Pancreas (tissue), 10 donors: ENCODE measurements at regions not wholly inside any gene's neighbourhood (a gene's known extent, or its start where the extent isn't known, plus 50 kb on each side); places are given as distances from the start of the nearest gene placed in this dataset.
"Not testable (repeated sequence)": the region's sequence is repeated elsewhere in the genome, so short reads cannot be mapped to it uniquely, and the experiment has no call there.

Source experiments
- ATAC-seq, 4 donors: fragments of 200-7000 bp; cut with Tn5 transposase; one replicate each; pipeline versions ENCODE4 v1.8.0 to v1.9.1; 2020; ENCODE audit warnings: mild to moderate bottlenecking in 4 of 4, moderate library complexity in 4 of 4
- DNase-seq, 6 donors: peaks; one replicate each; pipeline ENCODE4 v3.0.0-alpha.2; 2020
- FAIRE-seq: peaks from 2 replicates; lab custom pipeline; 2012; peaks lifted over from hg19 to GRCh38; lab: Jason Lieb, UNC
- H3K27ac ChIP-seq, 4 donors: fragments of 200-600 bp; sonication (generic); 1 replicate in 3 of 4; 2 replicates in 1 of 4; pipeline versions ENCODE4 v1.5.0 to v1.8.0; 2020
- H3K27me3 ChIP-seq, 4 donors: fragments of 200-600 bp; one replicate each; pipeline ENCODE4 v1.8.0; 2021
- H3K36me3 ChIP-seq, 3 donors: fragments of 200-600 bp; sonication (generic) in 1 of 3; one replicate each; pipeline versions ENCODE4 v1.5.0 to v1.8.0; 2020 to 2021
- H3K4me1 ChIP-seq, 3 donors: fragments of 200-600 bp; one replicate each; pipeline ENCODE4 v1.8.0; 2021
- H3K4me3 ChIP-seq, 4 donors: fragments of 200-600 bp; sonication (generic) in 2 of 4; one replicate each; pipeline versions ENCODE4 v1.5.0 to v1.8.0; 2020 to 2021
- H3K9me3 ChIP-seq, 4 donors: fragments of 200-600 bp; one replicate each; pipeline ENCODE4 v1.8.0; 2021
- CTCF ChIP-seq, 4 donors: fragments of 200-600 bp; sonication (generic) in 3 of 4; IDR thresholded peaks; one replicate each; pipeline versions ENCODE4 v1.5.0 to v1.8.0; 2021; ENCODE audit warnings: antibody characterized with exemption in 4 of 4
- WGBS, 2 donors: extraction: QIAGEN DNeasy Blood & Tissue Kit; methylation state at CpG; one replicate each; pipeline ENCODE4 v1.1.7; 2013; 5-methylcytosine and 5-hydroxymethylcytosine counted together
- intact Hi-C, 3 donors: fragments of 100-400 bp; cut with DNase I; formaldehyde crosslinking; loops; one replicate each; pipeline versions ENCODE4 v1.11.1 to v1.14.2; 2022
- donor health status: healthy with polysubstance abuse.
- donor health status: DM: no; HTN: no; CAD: no; lungs with moderate emphysema.
- donor health status: DM: no; HTN: no; CAD: no.
- donor health status: control.
- donor health status: control.
- donor health status: Bipolar disorder and iron deficiency.
- donor health status: DM: yes; HTN: yes; CAD: no.
- donor health status: DM: no; HTN: no; CAD: no.
- donor health status: DM: no; HTN: no; CAD: no.
- donor health status: DM: yes; HTN: yes; CAD: no.

- no peaks in the 10 kb centered on the region for H3K9me3 ChIP-seq
- WGBS, 2 donors = 65 to 72% methylated on average over 5 of the region's 5 CpGs
- no peaks in the 10 kb centered on the region for H3K4me1 ChIP-seq
- FAIRE-seq (no peak), DNase-seq (no peak), ATAC-seq (no peak)
- intact Hi-C loops = no loop called here
- H3K36me3 ChIP-seq = no peaks in the 10 kb centered on the region
- H3K4me3 ChIP-seq = no peak overlapping the region
- no peak overlapping the region for H3K27ac ChIP-seq
- no peak for TF ChIP-seq CTCF (IDR thresholded peaks at IDR 0.05)
- no peaks in the 10 kb centered on the region for H3K27me3 ChIP-seq
Measured at GRCh38 chr2:173715441-173715840, 249.7 kb downstream of the SP3 start.

- TF ChIP-seq CTCF (IDR thresholded peaks at IDR 0.05) = no peak
- Histone ChIP-seq H3K36me3 (no peaks in the 10 kb centered on the region), H3K9me3 (no peaks in the 10 kb centered on the region), H3K27me3 (no peaks in the 10 kb centered on the region), H3K4me3 (no peak overlapping the region), H3K27ac (no peak overlapping the region), H3K4me1 (no peaks in the 10 kb centered on the region)
- intact Hi-C loops = no loop called here
- DNase-seq (no peak), ATAC-seq (no peak), FAIRE-seq (no peak)
- 52 to 71% methylated on average over 1 of the region's 1 CpG for WGBS, 2 donors
Measured at GRCh38 chr2:173716458-173717052, 248.6 kb downstream of the SP3 start.

- no peaks in the 10 kb centered on the region for H3K36me3 ChIP-seq
- DNase-seq (no peak), FAIRE-seq (no peak), ATAC-seq (no peak)
- no peaks in the 10 kb centered on the region for H3K27me3 ChIP-seq
- no peak for TF ChIP-seq CTCF (IDR thresholded peaks at IDR 0.05)
- intact Hi-C loops = no loop called here
- H3K4me3 ChIP-seq = no peak overlapping the region
- no peak overlapping the region for H3K27ac ChIP-seq
- H3K9me3 ChIP-seq = no peaks in the 10 kb centered on the region
- WGBS, 2 donors = 80 to 84% methylated on average over 3 of the region's 3 CpGs
- no peaks in the 10 kb centered on the region for H3K4me1 ChIP-seq
Measured at GRCh38 chr2:173719471-173719870, 245.7 kb downstream of the SP3 start.

GRCh38 chr2:173720306-173720705, 244.9 kb downstream of the SP3 start:
- no peak for TF ChIP-seq CTCF (IDR thresholded peaks at IDR 0.05)
- Histone ChIP-seq H3K27me3 (no peaks in the 10 kb centered on the region), H3K4me1 (no peaks in the 10 kb centered on the region), H3K27ac (no peak overlapping the region), H3K9me3 (no peaks in the 10 kb centered on the region), H3K4me3 (no peak overlapping the region), H3K36me3 (no peaks in the 10 kb centered on the region)
- intact Hi-C loops = no loop called here
- WGBS, 2 donors = 73 to 84% methylated on average over 1 of the region's 1 CpG
- DNase-seq (no peak), ATAC-seq (no peak), FAIRE-seq (no peak)

DNA sequence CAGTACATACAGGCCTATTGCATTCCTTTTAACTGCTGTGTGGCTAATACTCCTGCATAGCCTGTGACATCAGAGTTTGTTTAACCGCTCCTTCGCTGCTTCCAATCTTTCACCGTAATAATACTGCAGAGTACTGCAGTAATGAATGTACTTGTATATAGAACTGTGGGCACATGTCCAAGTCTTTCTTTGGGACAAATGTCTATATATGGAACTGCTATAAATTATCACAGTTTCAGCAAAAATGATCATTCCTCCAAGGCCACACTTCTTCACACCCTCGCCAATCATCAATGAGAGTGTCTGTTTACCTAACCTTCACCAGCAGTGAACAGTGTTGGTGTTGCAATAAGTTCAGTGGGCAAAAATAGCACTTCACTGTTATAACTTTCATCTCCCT, 230.4 kb downstream of the SP3 start:
- no peak for DNase-seq
- FAIRE-seq = no peak
- H3K9me3 ChIP-seq = no peaks in the 10 kb centered on the region
- intact Hi-C loops = no loop called here
- no peak overlapping the region for H3K4me3 ChIP-seq
- H3K27me3 ChIP-seq = no peaks in the 10 kb centered on the region
- no peaks in the 10 kb centered on the region for H3K4me1 ChIP-seq
- TF ChIP-seq CTCF (IDR thresholded peaks at IDR 0.05) = no peak
- peak in 1 of 4 donors; percentile 51 for ATAC-seq
- no peaks in the 10 kb centered on the region for H3K36me3 ChIP-seq
- 65 to 67% methylated on average over 4 of the region's 4 CpGs for WGBS, 2 donors
- H3K27ac ChIP-seq = no peak overlapping the region

DNA sequence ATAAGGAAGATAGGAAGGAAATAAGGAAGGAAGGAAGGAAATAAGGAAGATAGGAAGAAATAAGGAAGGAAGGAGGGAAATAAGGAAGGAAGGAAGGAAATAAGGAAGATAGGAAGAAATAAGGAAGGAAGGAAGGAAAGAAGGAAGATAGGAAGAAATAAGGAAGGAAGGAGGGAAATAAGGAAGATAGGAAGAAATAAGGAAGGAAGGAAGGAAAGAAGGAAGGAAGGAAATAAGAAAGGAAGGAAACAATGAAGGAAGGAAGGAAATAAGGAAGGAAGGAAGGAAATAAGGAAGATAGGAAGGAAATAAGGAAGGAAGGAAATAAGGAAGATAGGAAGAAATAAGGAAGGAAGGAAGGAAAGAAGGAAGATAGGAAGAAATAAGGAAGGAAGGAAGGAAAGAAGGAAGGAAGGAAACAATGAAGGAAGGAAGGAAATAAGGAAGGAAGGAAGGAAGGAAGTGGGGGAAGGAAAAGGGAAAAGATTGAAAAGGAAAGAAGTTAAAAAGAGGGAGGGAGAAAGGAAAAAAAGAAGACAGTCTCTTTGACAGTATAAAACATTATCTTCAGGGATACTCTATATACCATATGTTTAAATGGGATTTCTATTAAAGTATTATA, 227.1 kb downstream of the SP3 start:
- ATAC-seq, DNase-seq, H3K27ac ChIP-seq, FAIRE-seq, H3K4me3 ChIP-seq, H3K4me1 ChIP-seq, H3K36me3 ChIP-seq, H3K27me3 ChIP-seq, H3K9me3 ChIP-seq, intact Hi-C loops: not testable (repeated sequence)
